GM21528 (cell line): ENCODE measurements at regions not wholly inside any gene's neighbourhood (a gene's known extent, or its start where the extent isn't known, plus 50 kb on each side); places are given as distances from the start of the nearest gene placed in this dataset.
"Not testable (repeated sequence)": the region's sequence is repeated elsewhere in the genome, so short reads cannot be mapped to it uniquely, and the experiment has no call there.

Experiments used
- ATAC-seq: cut with Tn5 transposase; IDR thresholded peaks from one replicate; pipeline ENCODE4 v1.9.1; 2021; ENCODE audit warnings: mild to moderate bottlenecking, moderate library complexity; ENCODE audit not compliant: unreplicated experiment, low FRiP score

- ATAC-seq = no peak
Observed at GRCh38 chr5:106417163-106417562, 1253.6 kb downstream of the EFNA5 start.

GRCh38 chr5:106415541-106415940 is 1255.2 kb downstream of the EFNA5 start:
- ATAC-seq = no peak

GRCh38 chr5:106414342-106414741 is 1256.4 kb downstream of the EFNA5 start:
- no peak for ATAC-seq

DNA sequence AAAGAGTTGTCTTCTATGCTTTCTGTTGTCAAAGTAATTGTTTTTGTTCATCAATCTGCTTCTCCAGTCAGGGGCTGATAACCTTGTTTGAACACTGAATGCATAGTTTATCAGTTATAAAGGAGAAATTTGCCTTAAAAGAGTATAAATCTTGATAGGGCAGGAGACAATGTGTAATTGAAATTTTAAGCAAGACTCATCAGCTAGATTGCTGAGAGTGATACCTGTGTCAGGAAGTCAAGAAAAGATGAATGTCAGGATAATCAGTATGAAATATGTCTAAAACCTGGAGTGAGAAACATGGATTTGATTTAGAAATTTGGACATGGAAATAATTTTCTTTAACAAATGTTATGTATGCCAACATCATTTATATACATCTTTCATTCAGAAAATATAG is 1258.1 kb downstream of the EFNA5 start:
- no peak for ATAC-seq

DNA sequence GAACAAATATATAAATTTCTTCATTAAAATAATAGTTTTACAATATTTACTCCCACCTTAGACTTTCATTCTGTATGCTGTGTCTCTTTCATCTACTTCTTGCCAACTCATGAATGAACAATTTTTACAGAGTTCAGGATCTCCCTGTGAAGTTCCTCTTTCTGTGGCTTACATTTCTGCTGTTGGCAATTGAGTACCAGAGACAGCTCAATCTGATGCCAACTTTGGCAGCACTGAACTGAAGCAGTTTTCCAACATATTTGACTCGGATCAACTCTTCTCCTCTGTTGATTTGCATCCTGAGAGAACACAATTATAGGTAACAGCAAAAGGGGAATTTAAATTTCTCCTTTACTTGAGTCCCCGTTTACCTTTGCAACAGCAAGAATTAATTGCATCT is 1262.2 kb downstream of the EFNA5 start:
- ATAC-seq = no peak

GRCh38 chr5:106408141-106408540 is 1262.6 kb downstream of the EFNA5 start:
- ATAC-seq = no peak

DNA sequence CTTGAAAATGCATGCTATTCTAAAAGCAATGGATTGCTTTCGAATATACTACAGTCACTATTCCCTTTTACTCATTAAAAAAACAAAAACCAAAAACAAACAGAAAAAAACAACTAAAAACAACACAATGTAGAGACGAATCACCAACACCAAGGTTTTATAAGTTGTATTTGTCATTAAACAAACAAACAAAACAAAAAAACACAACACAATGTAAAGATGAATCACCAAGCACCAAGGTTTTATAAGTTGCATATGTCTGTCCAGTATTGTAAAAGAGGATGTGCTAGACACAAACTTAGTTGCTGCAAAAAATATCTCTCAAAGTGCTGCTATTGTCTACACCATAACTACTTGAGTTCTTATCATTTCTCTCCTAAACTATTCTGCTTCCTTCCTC is 1269.2 kb downstream of the EFNA5 start:
- ATAC-seq = no peak

- no peak for ATAC-seq
Observed at GRCh38 chr5:106399391-106399790, 1271.3 kb downstream of the EFNA5 start.

DNA sequence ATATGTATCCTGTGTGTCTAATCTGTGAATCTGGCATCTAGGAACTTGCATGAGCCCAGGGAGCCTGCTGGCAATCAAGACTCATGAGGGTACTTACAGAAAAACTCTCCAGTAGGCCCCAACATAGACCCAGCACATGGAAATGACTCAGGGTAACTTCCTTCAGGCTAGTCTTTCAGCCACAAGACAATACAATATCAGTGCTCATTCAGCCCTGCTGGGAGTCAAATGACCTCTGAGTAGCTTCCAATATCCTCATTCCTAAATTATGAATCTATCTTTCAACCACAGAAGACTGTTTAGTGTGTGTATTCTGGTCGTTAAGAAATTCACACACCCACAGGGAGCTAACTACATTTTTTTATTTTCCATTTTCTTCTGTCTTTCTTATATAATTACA is 1273.0 kb downstream of the EFNA5 start:
- ATAC-seq = no peak

DNA sequence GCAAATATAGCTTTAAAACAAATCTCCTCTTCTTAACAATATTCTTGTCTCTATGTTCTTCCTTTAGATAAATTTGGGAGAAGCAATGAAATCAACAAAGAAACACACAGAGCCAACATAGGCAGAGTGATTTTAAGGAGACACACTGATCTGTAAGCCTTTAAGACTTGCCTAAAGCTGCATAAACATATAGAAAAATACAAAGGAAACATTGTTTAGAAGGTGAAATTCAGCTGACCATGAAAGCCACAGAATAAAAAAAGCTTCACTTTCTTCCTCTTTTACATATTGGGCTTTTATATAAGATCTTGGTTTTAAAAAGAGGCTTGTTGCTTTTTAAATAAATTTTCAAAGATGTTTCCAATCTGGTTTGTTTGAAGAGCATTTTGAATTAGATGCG is 1277.5 kb downstream of the EFNA5 start:
- no peak for ATAC-seq

DNA sequence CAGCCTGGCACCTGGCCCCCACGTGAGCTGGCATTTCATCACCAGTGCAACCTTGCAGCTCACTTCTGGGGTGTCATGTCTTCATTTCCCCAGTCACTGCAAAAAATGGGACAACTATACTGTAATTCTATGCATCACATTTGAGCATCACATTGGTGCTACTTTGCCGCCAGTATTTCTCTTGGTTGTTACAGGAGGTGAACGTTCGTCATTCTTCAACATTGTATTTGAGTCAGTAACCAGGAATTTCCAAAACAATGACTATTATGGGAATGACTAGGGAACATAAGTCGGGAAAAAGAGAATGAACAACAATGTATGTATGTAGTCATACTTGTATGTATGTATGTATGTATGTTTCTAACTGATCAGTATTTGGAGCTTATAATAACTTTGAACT is 1278.0 kb downstream of the EFNA5 start:
- no peak for ATAC-seq

DNA sequence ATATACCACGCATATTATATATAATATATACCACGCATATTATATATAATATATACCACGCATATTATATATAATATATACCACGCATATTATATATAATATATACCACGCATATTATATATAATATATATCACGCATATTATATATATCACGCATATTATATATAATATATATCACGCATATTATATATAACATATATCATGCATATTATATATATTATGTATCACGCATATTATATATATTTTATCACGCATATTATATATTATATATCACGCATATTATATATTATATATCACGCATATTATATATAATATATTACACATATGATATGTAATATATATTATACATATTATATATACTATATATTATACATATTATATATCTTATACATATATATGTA is 1283.0 kb downstream of the EFNA5 start:
- not testable (repeated sequence) for ATAC-seq

- no peak for ATAC-seq
Observed at GRCh38 chr5:106386287-106386686, 1284.5 kb downstream of the EFNA5 start.

DNA sequence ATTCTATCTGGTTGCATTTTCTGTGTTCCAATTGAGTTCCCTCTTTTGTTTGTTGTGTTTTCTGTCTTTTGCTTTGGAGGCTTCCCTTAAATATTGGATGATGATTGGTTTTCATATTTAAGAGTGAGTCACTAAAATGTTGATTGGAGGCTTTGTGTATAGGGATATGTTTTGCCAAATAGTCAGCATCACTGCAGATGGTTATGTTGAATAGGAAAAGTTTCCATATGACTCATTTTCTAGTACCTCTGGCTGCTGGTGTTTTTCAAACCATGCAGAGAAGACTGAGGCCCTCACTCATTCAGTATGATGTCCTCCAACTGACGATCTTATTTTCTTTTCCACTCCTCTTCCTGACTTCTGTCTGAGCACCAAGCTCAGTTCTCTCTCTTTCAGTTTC is 1290.0 kb downstream of the EFNA5 start:
- no peak for ATAC-seq

DNA sequence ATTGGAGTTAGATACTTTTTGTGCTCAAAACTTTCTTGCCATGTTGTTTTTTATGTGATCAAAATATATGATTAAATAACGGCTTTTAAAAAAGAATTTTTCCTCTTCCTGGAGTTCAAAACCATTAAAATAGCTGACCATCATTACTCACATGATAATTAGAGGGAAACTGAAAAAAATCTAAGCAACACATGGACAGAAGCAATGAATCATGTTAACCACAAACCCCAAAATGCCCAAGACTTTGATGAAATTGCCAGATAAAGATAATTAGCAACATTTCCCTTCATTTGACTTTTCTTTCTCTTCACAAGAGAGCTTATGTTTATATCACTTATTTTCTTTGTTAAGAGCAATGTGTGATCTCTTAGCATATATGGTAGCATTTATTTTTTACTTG is 1294.2 kb downstream of the EFNA5 start:
- ATAC-seq = no peak

GRCh38 chr5:106374956-106375355 is 1295.8 kb downstream of the EFNA5 start:
- ATAC-seq = no peak

- ATAC-seq = no peak
Observed at GRCh38 chr5:106368021-106368420, 1302.7 kb downstream of the EFNA5 start.

GRCh38 chr5:106367281-106367680 is 1303.5 kb downstream of the EFNA5 start:
- ATAC-seq = no peak

DNA sequence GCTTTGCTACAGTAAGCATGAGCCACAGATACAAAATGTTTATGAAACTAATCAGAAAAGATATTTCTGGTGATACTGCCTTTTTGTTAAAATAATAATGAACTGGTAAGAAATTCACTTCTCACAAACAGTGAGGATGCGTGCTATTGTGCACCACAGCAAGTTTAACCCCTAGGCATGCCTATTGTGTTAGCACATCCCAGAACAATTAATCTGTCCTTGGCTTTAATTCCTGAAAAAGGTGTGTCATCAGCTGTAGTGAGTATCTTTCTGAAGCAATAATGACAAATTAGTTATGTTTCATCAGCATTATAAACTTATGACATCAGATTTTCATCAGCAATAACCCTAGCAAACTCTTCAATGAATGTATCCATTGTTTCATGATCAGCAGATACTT is 1307.2 kb downstream of the EFNA5 start:
- no peak for ATAC-seq

- no peak for ATAC-seq
Observed at GRCh38 chr5:106361905-106362304, 1308.8 kb downstream of the EFNA5 start.

DNA sequence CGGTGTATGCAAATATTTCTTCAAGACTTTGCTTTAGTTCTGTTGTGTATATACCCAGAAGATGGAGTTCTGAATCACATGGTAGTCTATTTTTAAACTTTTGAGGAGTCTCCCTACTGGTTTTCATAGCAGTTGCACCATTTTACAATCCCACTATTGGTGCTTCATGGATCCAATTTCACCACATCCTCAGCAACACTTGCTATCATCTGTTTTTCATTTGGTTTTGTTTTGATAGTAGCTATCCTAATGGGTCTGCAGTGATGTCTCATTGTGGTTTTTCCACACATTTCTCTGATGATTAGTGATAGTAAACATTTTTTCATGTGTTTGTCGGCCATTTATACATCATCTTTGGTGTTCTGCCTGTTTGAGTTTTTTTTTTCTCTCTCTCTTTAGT is 1339.3 kb downstream of the EFNA5 start:
- no peak for ATAC-seq

DNA sequence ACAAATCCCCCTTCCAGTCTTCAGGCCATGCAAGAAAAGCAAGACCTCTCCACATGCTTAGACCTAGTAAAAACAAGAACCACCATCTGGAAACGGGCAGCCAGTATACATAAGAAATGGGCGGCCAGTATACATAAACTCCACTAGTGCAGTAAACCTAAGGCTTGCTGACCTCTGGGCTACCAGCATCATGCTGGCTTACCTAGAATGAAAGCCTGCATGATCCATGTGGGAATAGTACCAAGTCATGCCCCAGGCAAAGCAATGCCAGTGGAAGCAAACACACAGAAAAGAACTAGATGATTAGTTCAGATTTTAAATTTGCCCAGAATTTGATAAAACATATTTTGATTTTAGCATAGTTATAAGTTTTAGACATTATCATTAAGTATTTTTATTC is 1346.4 kb downstream of the EFNA5 start:
- ATAC-seq = no peak

GRCh38 chr5:106321242-106321641 is 1349.5 kb downstream of the EFNA5 start:
- no peak for ATAC-seq
